ENCODE measurements at regions not wholly inside any gene's neighbourhood (a gene's known extent, or its start where the extent isn't known, plus 50 kb on each side); places are given as distances from the start of the nearest gene placed in this dataset.

DNA sequence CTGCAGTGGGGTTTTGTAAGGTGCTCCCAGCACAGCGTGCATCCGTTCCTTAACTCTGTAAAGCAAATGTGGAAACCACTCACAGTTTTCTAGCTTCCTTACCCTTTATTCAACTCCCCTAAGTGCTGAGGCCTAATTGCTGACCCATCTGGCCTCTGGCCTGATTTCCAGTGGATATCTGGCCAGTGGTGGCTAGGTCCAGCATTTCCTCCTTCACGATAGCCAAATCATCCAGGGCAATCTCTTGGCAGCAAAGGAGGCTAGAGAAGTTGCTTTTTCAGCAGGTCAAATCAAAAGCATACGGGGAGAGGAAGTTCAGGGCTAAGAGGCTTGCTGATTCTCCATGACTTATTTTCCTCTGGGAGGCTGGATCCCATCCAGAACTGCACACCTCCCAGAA is 286.3 kb upstream of the VLDLR start:
- H3K79me2 ChIP-seq (ENCODE audit: insufficient read depth, low read length): no peaks in the 10 kb centered on the region
- no peaks in the 10 kb centered on the region for H3K27me3 ChIP-seq (ENCODE audit: insufficient read depth, low read length, poor library complexity, severe bottlenecking)
- H3K9me2 ChIP-seq (replicated peaks; ENCODE audit: low read depth, low read length): no peaks in the 10 kb centered on the region
- TF ChIP-seq, protein P1, sequence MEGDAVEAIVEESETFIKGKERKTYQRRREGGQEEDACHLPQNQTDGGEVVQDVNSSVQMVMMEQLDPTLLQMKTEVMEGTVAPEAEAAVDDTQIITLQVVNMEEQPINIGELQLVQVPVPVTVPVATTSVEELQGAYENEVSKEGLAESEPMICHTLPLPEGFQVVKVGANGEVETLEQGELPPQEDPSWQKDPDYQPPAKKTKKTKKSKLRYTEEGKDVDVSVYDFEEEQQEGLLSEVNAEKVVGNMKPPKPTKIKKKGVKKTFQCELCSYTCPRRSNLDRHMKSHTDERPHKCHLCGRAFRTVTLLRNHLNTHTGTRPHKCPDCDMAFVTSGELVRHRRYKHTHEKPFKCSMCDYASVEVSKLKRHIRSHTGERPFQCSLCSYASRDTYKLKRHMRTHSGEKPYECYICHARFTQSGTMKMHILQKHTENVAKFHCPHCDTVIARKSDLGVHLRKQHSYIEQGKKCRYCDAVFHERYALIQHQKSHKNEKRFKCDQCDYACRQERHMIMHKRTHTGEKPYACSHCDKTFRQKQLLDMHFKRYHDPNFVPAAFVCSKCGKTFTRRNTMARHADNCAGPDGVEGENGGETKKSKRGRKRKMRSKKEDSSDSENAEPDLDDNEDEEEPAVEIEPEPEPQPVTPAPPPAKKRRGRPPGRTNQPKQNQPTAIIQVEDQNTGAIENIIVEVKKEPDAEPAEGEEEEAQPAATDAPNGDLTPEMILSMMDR (conservative IDR thresholded peaks at IDR 0.05; ENCODE audit: low read length): no peak
- TF ChIP-seq EZH2phosphoT487 (IDR thresholded peaks at IDR 0.05; ENCODE audit: borderline replicate concordance): no peak
- no peaks in the 10 kb centered on the region for H3K9me3 ChIP-seq (ENCODE audit: insufficient read depth, low read depth, low read length)
- no peak overlapping the region for H3K9ac ChIP-seq (ENCODE audit: low read depth, low read length, poor library complexity, severe bottlenecking)
- no peaks in the 10 kb centered on the region for H4K20me1 ChIP-seq (ENCODE audit: insufficient read depth, low read length, poor library complexity, severe bottlenecking)
- H3K4me3 ChIP-seq (ENCODE audit: low read length, poor library complexity, severe bottlenecking): no peak overlapping the region
- no peaks in the 10 kb centered on the region for H3K4me1 ChIP-seq (ENCODE audit: insufficient read depth, low read length, poor library complexity, severe bottlenecking)
- H3K4me2 ChIP-seq (ENCODE audit: low read depth, low read length, poor library complexity, severe bottlenecking): no peak overlapping the region
- H3F3A ChIP-seq (ENCODE audit: low read depth): no peaks in the 10 kb centered on the region
- H3K36me3 ChIP-seq (ENCODE audit: insufficient read depth, low read length): no peaks in the 10 kb centered on the region
- no peak overlapping the region for H2AFZ ChIP-seq (ENCODE audit: low read length)

- H3K36me3 ChIP-seq (ENCODE audit: insufficient read depth, low read length): no peaks in the 10 kb centered on the region
- TF ChIP-seq, protein P1 (conservative IDR thresholded peaks at IDR 0.05; ENCODE audit: low read length): peak; percentile 46
- TF ChIP-seq EZH2phosphoT487 (IDR thresholded peaks at IDR 0.05; ENCODE audit: borderline replicate concordance): no peak
- H3K4me2 ChIP-seq (ENCODE audit: low read depth, low read length, poor library complexity, severe bottlenecking): no peak overlapping the region
- H3K79me2 ChIP-seq (ENCODE audit: insufficient read depth, low read length): no peaks in the 10 kb centered on the region
- no peaks in the 10 kb centered on the region for H3K9me2 ChIP-seq (replicated peaks; ENCODE audit: low read depth, low read length)
- H3K4me3 ChIP-seq (ENCODE audit: low read length, poor library complexity, severe bottlenecking): no peak overlapping the region
- H3K9me3 ChIP-seq (ENCODE audit: insufficient read depth, low read depth, low read length): no peaks in the 10 kb centered on the region
- no peaks in the 10 kb centered on the region for H3F3A ChIP-seq (ENCODE audit: low read depth)
- no peaks in the 10 kb centered on the region for H3K4me1 ChIP-seq (ENCODE audit: insufficient read depth, low read length, poor library complexity, severe bottlenecking)
- no peak overlapping the region for H2AFZ ChIP-seq (ENCODE audit: low read length)
- H3K9ac ChIP-seq (ENCODE audit: low read depth, low read length, poor library complexity, severe bottlenecking): no peak overlapping the region
- H4K20me1 ChIP-seq (ENCODE audit: insufficient read depth, low read length, poor library complexity, severe bottlenecking): no peaks in the 10 kb centered on the region
- H3K27me3 ChIP-seq (ENCODE audit: insufficient read depth, low read length, poor library complexity, severe bottlenecking): no peaks in the 10 kb centered on the region
Measured at GRCh38 chr9:2336055-2336454, 285.5 kb upstream of the VLDLR start.

GRCh38 chr9:2337131-2337530 is 284.5 kb upstream of the VLDLR start:
- TF ChIP-seq EZH2phosphoT487 (IDR thresholded peaks at IDR 0.05; ENCODE audit: borderline replicate concordance): no peak
- TF ChIP-seq, protein P1 (conservative IDR thresholded peaks at IDR 0.05; ENCODE audit: low read length): no peak
- Histone ChIP-seq H3K9me3 (ENCODE audit: insufficient read depth, low read depth, low read length) (no peaks in the 10 kb centered on the region), H3K27me3 (ENCODE audit: insufficient read depth, low read length, poor library complexity, severe bottlenecking) (no peaks in the 10 kb centered on the region), H4K20me1 (ENCODE audit: insufficient read depth, low read length, poor library complexity, severe bottlenecking) (no peaks in the 10 kb centered on the region), H2AFZ (ENCODE audit: low read length) (no peak overlapping the region), H3K9ac (ENCODE audit: low read depth, low read length, poor library complexity, severe bottlenecking) (no peak overlapping the region), H3K9me2 (replicated peaks; ENCODE audit: low read depth, low read length) (no peaks in the 10 kb centered on the region), H3K79me2 (ENCODE audit: insufficient read depth, low read length) (no peaks in the 10 kb centered on the region), H3F3A (ENCODE audit: low read depth) (no peaks in the 10 kb centered on the region), H3K4me2 (ENCODE audit: low read depth, low read length, poor library complexity, severe bottlenecking) (no peak overlapping the region), H3K4me1 (ENCODE audit: insufficient read depth, low read length, poor library complexity, severe bottlenecking) (no peaks in the 10 kb centered on the region), H3K36me3 (ENCODE audit: insufficient read depth, low read length) (no peaks in the 10 kb centered on the region), H3K4me3 (ENCODE audit: low read length, poor library complexity, severe bottlenecking) (no peak overlapping the region)

All from Loucy (cell line).